GM12872 (cell line): ENCODE measurements at regions not wholly inside any gene's neighbourhood (a gene's known extent, or its start where the extent isn't known, plus 50 kb on each side); places are given as distances from the start of the nearest gene placed in this dataset.

Source experiments
- CTCF ChIP-seq: IDR thresholded peaks from 3 replicates; pipeline ENCODE4 v1.5.1; 2011; ENCODE audit warnings: low read depth, mild to moderate bottlenecking, low read length, moderate library complexity; ENCODE audit not compliant: insufficient read depth

- no peak for TF ChIP-seq CTCF
These were observed 123.5 kb downstream of the KCTD12 start for GRCh38 chr13:76762721-76763120.

GRCh38 chr13:76759877-76760276 lies 126.3 kb downstream of the KCTD12 start:
- 0 out of 3 replicates have a peak, but pooled peaks have one; percentile 8 for TF ChIP-seq CTCF

GRCh38 chr13:76758738-76759137 lies 127.5 kb downstream of the KCTD12 start:
- no peak for TF ChIP-seq CTCF

- TF ChIP-seq CTCF: no peak
These were observed 127.9 kb downstream of the KCTD12 start for GRCh38 chr13:76758257-76758656.

GRCh38 chr13:76756451-76756850 lies 129.8 kb downstream of the KCTD12 start:
- no peak for TF ChIP-seq CTCF

GRCh38 chr13:76754414-76754813 lies 131.8 kb downstream of the KCTD12 start:
- no peak for TF ChIP-seq CTCF

GRCh38 chr13:76751278-76751677 lies 134.9 kb downstream of the KCTD12 start:
- TF ChIP-seq CTCF: no peak

- no peak for TF ChIP-seq CTCF
These were observed 136.1 kb downstream of the KCTD12 start for GRCh38 chr13:76750126-76750525.
